NCI-H82 (cell line): ENCODE measurements at regions not wholly inside any gene's neighbourhood (a gene's known extent, or its start where the extent isn't known, plus 50 kb on each side); places are given as distances from the start of the nearest gene placed in this dataset.

Source experiments
- DNase-seq: peaks from one replicate; lab custom pipeline; 2025; lab: John Stamatoyannopoulos, UW

- DNase-seq: no peak
Observed at GRCh38 chr9:107163370-107163769, 119.7 kb upstream of the RAD23B start.

GRCh38 chr9:107169796-107170195 lies 113.3 kb upstream of the RAD23B start:
- no peak for DNase-seq

GRCh38 chr9:107170801-107171200 lies 112.3 kb upstream of the RAD23B start:
- DNase-seq: no peak

GRCh38 chr9:107172160-107172978 lies 110.7 kb upstream of the RAD23B start:
- peak; percentile 92 for DNase-seq

- no peak for DNase-seq
Observed at GRCh38 chr9:107172979-107173347, 110.1 kb upstream of the RAD23B start.

GRCh38 chr9:107173422-107174180 lies 109.5 kb upstream of the RAD23B start:
- DNase-seq: no peak

GRCh38 chr9:107174441-107174840 lies 108.6 kb upstream of the RAD23B start:
- DNase-seq: no peak

- no peak for DNase-seq
Observed at GRCh38 chr9:107175041-107175440, 108.0 kb upstream of the RAD23B start.

- DNase-seq: peak; percentile 39
Observed at GRCh38 chr9:107175816-107176435, 107.2 kb upstream of the RAD23B start.

GRCh38 chr9:107176436-107177151 lies 106.5 kb upstream of the RAD23B start:
- DNase-seq: peak; percentile 86

GRCh38 chr9:107177243-107177839 lies 105.7 kb upstream of the RAD23B start:
- DNase-seq: no peak

GRCh38 chr9:107177857-107178256 lies 105.2 kb upstream of the RAD23B start:
- DNase-seq: no peak

- DNase-seq: no peak
Observed at GRCh38 chr9:107178293-107178692, 104.8 kb upstream of the RAD23B start.

GRCh38 chr9:107180206-107180605 lies 102.9 kb upstream of the RAD23B start:
- peak; percentile 86 for DNase-seq

GRCh38 chr9:107183176-107183575 lies 99.9 kb upstream of the RAD23B start:
- DNase-seq: no peak

GRCh38 chr9:107188376-107188775 lies 94.7 kb upstream of the RAD23B start:
- peak; percentile 93 for DNase-seq

- DNase-seq: peak; percentile 55
Observed at GRCh38 chr9:107190061-107190935, 92.8 kb upstream of the RAD23B start.

- DNase-seq: no peak
Observed at GRCh38 chr9:107190936-107191290, 92.2 kb upstream of the RAD23B start.

GRCh38 chr9:107193251-107193650 lies 89.8 kb upstream of the RAD23B start:
- peak; percentile 28 for DNase-seq

GRCh38 chr9:107198718-107199117 lies 84.4 kb upstream of the RAD23B start:
- no peak for DNase-seq

GRCh38 chr9:107208121-107208520 lies 75.0 kb upstream of the RAD23B start:
- DNase-seq: no peak
